ENCODE measurements at regions not wholly inside any gene's neighbourhood (a gene's known extent, or its start where the extent isn't known, plus 50 kb on each side); places are given as distances from the start of the nearest gene placed in this dataset.

GRCh38 chr13:80055847-80056246 lies 285.1 kb downstream of the SPRY2 start:
- TF ChIP-seq, protein P1, sequence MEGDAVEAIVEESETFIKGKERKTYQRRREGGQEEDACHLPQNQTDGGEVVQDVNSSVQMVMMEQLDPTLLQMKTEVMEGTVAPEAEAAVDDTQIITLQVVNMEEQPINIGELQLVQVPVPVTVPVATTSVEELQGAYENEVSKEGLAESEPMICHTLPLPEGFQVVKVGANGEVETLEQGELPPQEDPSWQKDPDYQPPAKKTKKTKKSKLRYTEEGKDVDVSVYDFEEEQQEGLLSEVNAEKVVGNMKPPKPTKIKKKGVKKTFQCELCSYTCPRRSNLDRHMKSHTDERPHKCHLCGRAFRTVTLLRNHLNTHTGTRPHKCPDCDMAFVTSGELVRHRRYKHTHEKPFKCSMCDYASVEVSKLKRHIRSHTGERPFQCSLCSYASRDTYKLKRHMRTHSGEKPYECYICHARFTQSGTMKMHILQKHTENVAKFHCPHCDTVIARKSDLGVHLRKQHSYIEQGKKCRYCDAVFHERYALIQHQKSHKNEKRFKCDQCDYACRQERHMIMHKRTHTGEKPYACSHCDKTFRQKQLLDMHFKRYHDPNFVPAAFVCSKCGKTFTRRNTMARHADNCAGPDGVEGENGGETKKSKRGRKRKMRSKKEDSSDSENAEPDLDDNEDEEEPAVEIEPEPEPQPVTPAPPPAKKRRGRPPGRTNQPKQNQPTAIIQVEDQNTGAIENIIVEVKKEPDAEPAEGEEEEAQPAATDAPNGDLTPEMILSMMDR (conservative IDR thresholded peaks at IDR 0.05): no peak
- no peaks in the 10 kb centered on the region for H3K79me1 ChIP-seq (ENCODE audit: insufficient read depth, low read depth, low read length, poor library complexity, severe bottlenecking)
- no peaks in the 10 kb centered on the region for H3K79me2 ChIP-seq (ENCODE audit: insufficient read depth, low read length)
- no peaks in the 10 kb centered on the region for H3K23me2 ChIP-seq (ENCODE audit: insufficient read length, low read depth, low read length, poor library complexity, severe bottlenecking)
- peaks cover 0 to 3% (median 2%) of the 10 kb centered on the region in 3 experiments; a peak in 2 of 7 replicates for H3K36me3 Mint-ChIP-seq (ENCODE audit: insufficient read depth in 1 of 3, low read depth in 3 of 3)
- H3K27ac Mint-ChIP-seq: 0 out of 7 replicates have a peak overlapping the region, but pooled peaks of 1 of the 3 experiments have one; percentile 28
- H2BK20ac ChIP-seq (ENCODE audit: low read depth, low read length, poor library complexity, severe bottlenecking): no peak overlapping the region
- H2AK5ac ChIP-seq (ENCODE audit: insufficient read length, low read length): no peak overlapping the region
- no peak overlapping the region for H3K14ac ChIP-seq (ENCODE audit: insufficient read depth, low read length)
- no peak overlapping the region for H3K56ac ChIP-seq (ENCODE audit: insufficient read length, low read depth, low read length)
- DNase-seq: no peak
- no peak overlapping the region for H4K8ac ChIP-seq (replicated peaks; ENCODE audit: insufficient read length, low read depth, low read length)
- no peak overlapping the region for H3K9ac ChIP-seq (ENCODE audit: extremely low read depth, insufficient read length, low read length)
- no peak overlapping the region for H3T11ph ChIP-seq (ENCODE audit: low read length)
- H2BK15ac ChIP-seq (ENCODE audit: low read depth, low read length): no peak overlapping the region
- H3K4me2 ChIP-seq (ENCODE audit: insufficient read depth, insufficient read length, low read length): no peak overlapping the region
- no peaks in the 10 kb centered on the region for H3K9me3 ChIP-seq (ENCODE audit: control insufficient read depth, low read depth, low read length)
- H3K4me1 ChIP-seq (ENCODE audit: insufficient read depth, low read length): peaks cover 4% of the 10 kb centered on the region
- H3K9me3 Mint-ChIP-seq: peaks cover 0 to 6% of the 10 kb centered on the region in 2 experiments; a peak in 2 of 5 replicates
- no CpG with 5 or more reads among the region's 4 CpGs for WGBS (ENCODE audit: extremely low coverage, insufficient read length, low lambda C conversion rate)
- H3K27me3 ChIP-seq (ENCODE audit: insufficient read depth, low read length): no peaks in the 10 kb centered on the region
- no peak overlapping the region for H3K27ac ChIP-seq (ENCODE audit: insufficient read length, low read depth, low read length)
- no peak overlapping the region for H4K91ac ChIP-seq (ENCODE audit: insufficient read length, low read depth, low read length)
- no peak overlapping the region for H3K23ac ChIP-seq (ENCODE audit: insufficient read length, low read depth, low read length)
- no peaks in the 10 kb centered on the region for H3K27me3 Mint-ChIP-seq (ENCODE audit: low read depth)
- H3K4me1 Mint-ChIP-seq: peaks cover 3 to 7% of the 10 kb centered on the region in 2 experiments; a peak in 3 of 4 replicates
- H3K4me3 Mint-ChIP-seq: no peak overlapping the region
- no peak overlapping the region for H2BK12ac ChIP-seq (ENCODE audit: insufficient read length, low read depth, low read length)
- H2AFZ ChIP-seq (ENCODE audit: low read length): no peak overlapping the region
- H2BK120ac ChIP-seq (ENCODE audit: low read depth, low read length, poor library complexity, severe bottlenecking): no peak overlapping the region
- no peak overlapping the region for H4K5ac ChIP-seq (ENCODE audit: insufficient read length, low read depth, low read length)
- H2BK5ac ChIP-seq (ENCODE audit: insufficient read length, low read length): no peak overlapping the region
- H3K4ac ChIP-seq (ENCODE audit: low read depth, low read length): no peak overlapping the region
- no peaks in the 10 kb centered on the region for H4K20me1 ChIP-seq (ENCODE audit: control insufficient read depth, insufficient read depth, insufficient read length)
- H3K18ac ChIP-seq (ENCODE audit: insufficient read length, low read depth, low read length): no peak overlapping the region
